IMR-90 (cell line): ENCODE measurements at regions not wholly inside any gene's neighbourhood (a gene's known extent, or its start where the extent isn't known, plus 50 kb on each side); places are given as distances from the start of the nearest gene placed in this dataset.

ENCODE experiments used
- ATAC-seq: fragments of 200-7000 bp; cut with Tn5 transposase; 2 replicates; pipeline ENCODE4 v1.9.1; 2020; ENCODE audit warnings: low read depth, mild to moderate bottlenecking, moderate library complexity
- BruUV-seq: library from RNA; stranded (reverse); fragments of 400-500 nt; replicated peaks from 2 replicates; lab custom pipeline; 2021; lab: Mats Ljungman, UMichigan
- CTCF ChIA-PET: fragments of 300-600 bp; formaldehyde crosslinking; extraction: SDS; loops from one replicate; lab custom pipeline; 2021; ENCODE audit warnings: antibody characterized with exemption; lab: Yijun Ruan, JAX
- POLR2A ChIA-PET: fragments of 300-600 bp; sonication (Branson Sonifier 250); formaldehyde crosslinking; loops from one replicate; lab custom pipeline; 2022; ENCODE audit warnings: antibody characterized with exemption; ENCODE audit not compliant: unreplicated experiment; lab: Charles Lee
- DNase-seq: peaks from one replicate; pipeline ENCODE4 v3.0.0; 2013
- H2AFZ ChIP-seq: replicated peaks from 2 replicates; pipeline ENCODE3; 2013; ENCODE audit warnings: low read length, mild to moderate bottlenecking; ENCODE audit not compliant: poor library complexity
- H2AK5ac ChIP-seq: 2 replicates; pipeline ENCODE4 v1.6.1; 2013; ENCODE audit warnings: low read depth, low read length, inconsistent platforms
- H2AK9ac ChIP-seq: replicated peaks from 2 replicates; pipeline ENCODE3; 2013; ENCODE audit warnings: mild to moderate bottlenecking, low read depth, low read length, moderate library complexity; ENCODE audit not compliant: poor library complexity
- H2BK120ac ChIP-seq: 2 replicates; pipeline ENCODE4 v1.6.1; 2013; ENCODE audit warnings: low read depth, low read length, inconsistent platforms
- H2BK15ac ChIP-seq: 3 replicates; pipeline ENCODE4 v1.6.1; 2013; ENCODE audit warnings: low read depth, low read length, inconsistent platforms
- H2BK20ac ChIP-seq: 2 replicates; pipeline ENCODE4 v1.6.1; 2013; ENCODE audit warnings: low read depth, mild to moderate bottlenecking, inconsistent platforms, low read length, moderate library complexity
- H2BK5ac ChIP-seq: 2 replicates; pipeline ENCODE4 v1.6.1; 2013; ENCODE audit warnings: mild to moderate bottlenecking, low read depth, low read length, inconsistent platforms; ENCODE audit not compliant: poor library complexity, severe bottlenecking
- H3K14ac ChIP-seq: replicated peaks from 2 replicates; pipeline ENCODE4 v1.6.1; 2013; ENCODE audit warnings: low read depth, low read length, inconsistent platforms
- H3K18ac ChIP-seq: 2 replicates; pipeline ENCODE4 v1.6.1; 2013; ENCODE audit warnings: low read depth, low read length, control low read depth
- H3K23ac ChIP-seq: 2 replicates; pipeline ENCODE4 v1.6.1; 2013; ENCODE audit warnings: low read depth, low read length, inconsistent platforms
- H3K27ac ChIP-seq: 2 replicates; pipeline ENCODE4 v1.5.1; 2013; ENCODE audit warnings: mild to moderate bottlenecking, control low read depth, low read length; ENCODE audit not compliant: insufficient read depth
- H3K27me3 ChIP-seq: 2 replicates; pipeline ENCODE4 v1.6.1; 2013; ENCODE audit warnings: low read length; ENCODE audit not compliant: control insufficient read depth, insufficient read depth
- H3K36me3 ChIP-seq: 2 replicates; pipeline ENCODE4 v1.6.1; 2013; ENCODE audit warnings: low read length, mixed read lengths; ENCODE audit not compliant: control insufficient read depth, insufficient read depth
- H3K4ac ChIP-seq: 2 replicates; pipeline ENCODE4 v1.6.1; 2013; ENCODE audit warnings: low read depth, low read length, inconsistent platforms
- H3K4me1 ChIP-seq: 2 replicates; pipeline ENCODE4 v1.6.1; 2013; ENCODE audit warnings: low read length, mixed read lengths; ENCODE audit not compliant: control insufficient read depth, insufficient read depth
- H3K4me2 ChIP-seq: 2 replicates; pipeline ENCODE4 v1.6.1; 2013; ENCODE audit warnings: low read depth, mild to moderate bottlenecking, control low read depth, low read length, moderate library complexity
- H3K4me3 ChIP-seq: 2 replicates; pipeline ENCODE4 v1.5.1; 2013; ENCODE audit warnings: low read depth, mild to moderate bottlenecking, control low read depth, low read length, moderate library complexity; ENCODE audit not compliant: insufficient read depth
- H3K56ac ChIP-seq: 2 replicates; pipeline ENCODE4 v1.6.1; 2013; ENCODE audit warnings: low read length, inconsistent platforms; ENCODE audit not compliant: insufficient read depth; ENCODE audit errors: extremely low read depth
- H3K79me1 ChIP-seq, 2 experiments: 2 replicates each; pipeline ENCODE4 v1.6.1; 2013; ENCODE audit warnings: low read length in 2 of 2, inconsistent platforms in 1 of 2, low read depth in 1 of 2
- H3K9ac ChIP-seq: 2 replicates; pipeline ENCODE4 v1.6.1; 2013; ENCODE audit warnings: low read depth, low read length, control low read depth
- H3K9me1 ChIP-seq: 2 replicates; pipeline ENCODE4 v1.6.1; 2013; ENCODE audit warnings: low read length, inconsistent platforms; ENCODE audit not compliant: insufficient read depth
- H3K9me3 ChIP-seq: 2 replicates; pipeline ENCODE4 v1.6.1; 2013; ENCODE audit warnings: low read length; ENCODE audit not compliant: control insufficient read depth, insufficient read depth
- H4K20me1 ChIP-seq: 2 replicates; pipeline ENCODE4 v1.6.1; 2013; ENCODE audit warnings: low read length, inconsistent platforms; ENCODE audit not compliant: insufficient read depth
- H4K5ac ChIP-seq: 2 replicates; pipeline ENCODE4 v1.6.1; 2013; ENCODE audit warnings: mild to moderate bottlenecking, low read depth, low read length, control low read depth
- H4K8ac ChIP-seq, 2 experiments: 2 replicates each; pipeline ENCODE4 v1.6.1; 2013; ENCODE audit warnings: low read depth in 2 of 2, low read length in 2 of 2, control low read depth in 1 of 2, inconsistent platforms in 1 of 2
- H4K91ac ChIP-seq: 2 replicates; pipeline ENCODE4 v1.6.1; 2013; ENCODE audit warnings: low read depth, low read length, inconsistent platforms; ENCODE audit not compliant: insufficient read depth
- BHLHE40 ChIP-seq: fragments of 150-350 bp; IDR thresholded peaks from 2 replicates; pipeline ENCODE4 v1.6.1; 2016; ENCODE audit warnings: mild to moderate bottlenecking, low read depth, low read length
- CEBPB ChIP-seq: IDR thresholded peaks from 2 replicates; pipeline ENCODE4 v1.6.1; 2012; ENCODE audit warnings: low read depth, low read length, improper control_type of control experiment
- FOS ChIP-seq: fragments of 150-350 bp; IDR thresholded peaks from 2 replicates; pipeline ENCODE4 v1.6.1; 2016; ENCODE audit warnings: low read depth, low read length
- MAFK ChIP-seq: IDR thresholded peaks from 2 replicates; pipeline ENCODE4 v1.6.1; 2012; ENCODE audit warnings: low read depth, low read length, improper control_type of control experiment
- MXI1 ChIP-seq: IDR thresholded peaks from 2 replicates; pipeline ENCODE4 v1.6.1; 2012; ENCODE audit warnings: low read depth, mild to moderate bottlenecking, low read length, moderate library complexity, borderline replicate concordance
- NFE2L2 ChIP-seq: fragments of 150-350 bp; IDR thresholded peaks from 2 replicates; pipeline ENCODE4 v1.6.1; 2016; ENCODE audit warnings: low read depth, mild to moderate bottlenecking, low read length
- POLR2A ChIP-seq: IDR thresholded peaks from 2 replicates; pipeline ENCODE4 v1.6.1; 2012; ENCODE audit warnings: mild to moderate bottlenecking, low read depth, low read length
- RAD21 ChIP-seq: IDR thresholded peaks from 2 replicates; pipeline ENCODE4 v1.6.1; 2012; ENCODE audit warnings: low read length, improper control_type of control experiment
- RFX5 ChIP-seq: IDR thresholded peaks from 2 replicates; pipeline ENCODE4 v1.8.0; 2012; ENCODE audit warnings: low read depth, mild to moderate bottlenecking, low read length, moderate library complexity
- WGBS, 2 experiments: methylation state at CpG; one replicate each; pipeline versions ENCODE4 v1.1.5 to v1.1.7; 2013; ENCODE audit warnings: missing lambda C conversion rate in 2 of 2; ENCODE audit not compliant: insufficient read length in 1 of 2; ENCODE audit errors: extremely low coverage in 2 of 2; 5-methylcytosine and 5-hydroxymethylcytosine counted together
- dilution Hi-C: fragments of 300-500 bp; cut with HindIII; formaldehyde crosslinking; loops from one replicate; pipeline ENCODE4 v1.14.3; 2018; ENCODE audit warnings: low sequenced_read_pairs; ENCODE audit not compliant: unreplicated experiment
- in situ Hi-C: fragments of 300-500 bp; cut with MboI; formaldehyde crosslinking; loops from 3 replicates; pipeline ENCODE4 v1.14.3; 2019; ENCODE audit warnings: low sequenced_read_pairs, inconsistent platforms, mixed read lengths
- intact Hi-C: fragments of 100-400 bp; cut with micrococcal nuclease; formaldehyde crosslinking; loops from 2 replicates; pipeline ENCODE4 v1.10.0; 2022
- TF ChIP-seq, protein P1 (sequence below): conservative IDR thresholded peaks from 2 replicates; pipeline ENCODE4 v1.5.1; 2012; ENCODE audit warnings: mild to moderate bottlenecking, low read depth, low read length, improper control_type of control experiment

DNA sequence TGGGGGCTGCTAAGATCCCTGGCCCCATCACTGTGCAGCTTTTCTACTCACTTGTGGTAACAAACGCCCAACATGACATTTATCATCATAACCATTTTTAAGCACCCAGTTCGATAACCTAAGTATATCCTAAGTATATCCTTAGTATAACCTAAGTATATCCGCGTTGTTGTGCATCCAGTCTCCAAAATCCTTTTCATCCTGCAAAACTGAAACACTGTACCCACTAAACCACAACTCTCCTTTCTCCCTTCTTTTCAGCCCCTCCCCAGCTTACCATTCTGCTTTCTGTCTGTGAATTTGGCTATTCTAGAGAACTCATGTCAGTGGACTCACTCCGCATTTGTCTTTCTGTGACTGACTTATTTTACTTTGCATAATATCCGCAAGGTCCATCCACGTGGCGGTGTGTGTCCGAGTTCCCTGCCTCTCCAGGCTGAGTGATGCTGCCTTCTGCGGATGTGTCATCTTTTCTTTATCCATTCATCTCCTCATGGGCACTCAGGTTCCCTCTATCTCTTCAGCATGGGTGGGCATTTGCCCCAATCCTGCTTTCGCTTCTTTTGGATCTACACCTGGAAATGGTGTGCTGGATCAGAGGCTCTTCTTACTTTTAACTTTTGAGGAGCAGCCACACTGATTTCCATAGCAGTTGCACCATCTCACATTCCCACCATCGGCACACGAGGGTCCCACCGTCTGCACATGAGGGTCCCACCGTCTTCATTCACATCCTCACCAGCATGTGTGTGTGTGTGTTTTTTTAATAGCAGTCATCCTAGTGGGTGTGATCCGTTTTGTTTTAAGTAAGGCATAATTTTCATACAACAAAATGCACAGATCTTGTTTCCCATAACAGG lies 82.4 kb upstream of the CLDN5 start:
- intact Hi-C loops: no loop called here
- H4K5ac ChIP-seq: no peak overlapping the region
- H2BK20ac ChIP-seq: no peak overlapping the region
- H4K91ac ChIP-seq: no peak overlapping the region
- ATAC-seq: no peak
- no TSS peak for BruUV-seq
- no peak overlapping the region for H3K4me2 ChIP-seq
- TF ChIP-seq RFX5 (no peak), MXI1 (no peak), CEBPB (no peak), POLR2A (no peak), NFE2L2 (no peak), BHLHE40 (no peak), FOS (no peak), MAFK (no peak), RAD21 (no peak)
- TF ChIP-seq, protein P1, sequence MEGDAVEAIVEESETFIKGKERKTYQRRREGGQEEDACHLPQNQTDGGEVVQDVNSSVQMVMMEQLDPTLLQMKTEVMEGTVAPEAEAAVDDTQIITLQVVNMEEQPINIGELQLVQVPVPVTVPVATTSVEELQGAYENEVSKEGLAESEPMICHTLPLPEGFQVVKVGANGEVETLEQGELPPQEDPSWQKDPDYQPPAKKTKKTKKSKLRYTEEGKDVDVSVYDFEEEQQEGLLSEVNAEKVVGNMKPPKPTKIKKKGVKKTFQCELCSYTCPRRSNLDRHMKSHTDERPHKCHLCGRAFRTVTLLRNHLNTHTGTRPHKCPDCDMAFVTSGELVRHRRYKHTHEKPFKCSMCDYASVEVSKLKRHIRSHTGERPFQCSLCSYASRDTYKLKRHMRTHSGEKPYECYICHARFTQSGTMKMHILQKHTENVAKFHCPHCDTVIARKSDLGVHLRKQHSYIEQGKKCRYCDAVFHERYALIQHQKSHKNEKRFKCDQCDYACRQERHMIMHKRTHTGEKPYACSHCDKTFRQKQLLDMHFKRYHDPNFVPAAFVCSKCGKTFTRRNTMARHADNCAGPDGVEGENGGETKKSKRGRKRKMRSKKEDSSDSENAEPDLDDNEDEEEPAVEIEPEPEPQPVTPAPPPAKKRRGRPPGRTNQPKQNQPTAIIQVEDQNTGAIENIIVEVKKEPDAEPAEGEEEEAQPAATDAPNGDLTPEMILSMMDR: no peak
- no peak overlapping the region for H2AFZ ChIP-seq
- H3K79me1 ChIP-seq: no peaks in the 10 kb centered on the region
- no peak overlapping the region for H3K23ac ChIP-seq
- no peak overlapping the region for H3K27ac ChIP-seq
- H2BK5ac ChIP-seq: no peak overlapping the region
- H3K56ac ChIP-seq: no peak overlapping the region
- H3K9ac ChIP-seq: no peak overlapping the region
- H3K9me3 ChIP-seq: no peaks in the 10 kb centered on the region
- peaks cover 51% of the 10 kb centered on the region for H3K27me3 ChIP-seq
- no peak overlapping the region for H3K4ac ChIP-seq
- no peak overlapping the region for H4K8ac ChIP-seq
- no peaks in the 10 kb centered on the region for H4K20me1 ChIP-seq
- H3K4me1 ChIP-seq: peaks cover 1% of the 10 kb centered on the region; the same call in 1 of the 2 replicates
- no peak overlapping the region for H3K14ac ChIP-seq
- ChIA-PET CTCF (no interaction called here), POLR2A (no interaction called here)
- H2BK15ac ChIP-seq: no peak overlapping the region
- DNase-seq: no peak
- H3K9me1 ChIP-seq: no peaks in the 10 kb centered on the region
- H3K18ac ChIP-seq: no peak overlapping the region
- WGBS, 2 experiments: 86% methylated on average over 6 of the region's 16 CpGs; no CpG with 5 or more reads in 1 of the 2 experiments
- no peaks in the 10 kb centered on the region for H3K36me3 ChIP-seq
- no peak overlapping the region for H2BK120ac ChIP-seq
- H3K4me3 ChIP-seq: no peak overlapping the region
- H2AK5ac ChIP-seq: no peak overlapping the region
- no peak overlapping the region for H2AK9ac ChIP-seq
- in situ Hi-C loops: no loop called here
- dilution Hi-C loops: no loop called here
